Neuronal stem cell (in vitro differentiated cells): ENCODE measurements at regions not wholly inside any gene's neighbourhood (a gene's known extent, or its start where the extent isn't known, plus 50 kb on each side); places are given as distances from the start of the nearest gene placed in this dataset.
A peak's percentile ranks its signal among the peaks of the same experiment; 100 is the strongest.

Experiments
- DNase-seq: peaks from one replicate; pipeline ENCODE4 v3.0.0-alpha.2; 2013; ENCODE audit warnings: low spot score
- H2AFZ ChIP-seq: one replicate; pipeline ENCODE4 v1.6.1; 2013; ENCODE audit warnings: mild to moderate bottlenecking, low read length, inconsistent platforms
- H2AK5ac ChIP-seq: 2 replicates; pipeline ENCODE4 v1.6.1; 2013; ENCODE audit warnings: low read depth, mild to moderate bottlenecking, inconsistent platforms, low read length, moderate library complexity, mixed read lengths
- H2BK120ac ChIP-seq: 2 replicates; pipeline ENCODE4 v1.6.1; 2013; ENCODE audit warnings: low read depth, mild to moderate bottlenecking, inconsistent platforms, low read length, moderate library complexity, mixed read lengths
- H2BK12ac ChIP-seq: one replicate; pipeline ENCODE4 v1.6.1; 2013; ENCODE audit warnings: low read length, inconsistent platforms
- H2BK15ac ChIP-seq: 2 replicates; pipeline ENCODE4 v1.6.1; 2013; ENCODE audit warnings: mild to moderate bottlenecking, low read length, inconsistent platforms, mixed read lengths
- H2BK5ac ChIP-seq: one replicate; pipeline ENCODE4 v1.6.1; 2013; ENCODE audit warnings: inconsistent platforms, mild to moderate bottlenecking, low read length, moderate library complexity
- H3K14ac ChIP-seq: one replicate; pipeline ENCODE4 v1.6.1; 2013; ENCODE audit warnings: low read length, inconsistent platforms
- H3K18ac ChIP-seq: 2 replicates; pipeline ENCODE4 v1.6.1; 2013; ENCODE audit warnings: low read length, inconsistent platforms
- H3K23ac ChIP-seq: 2 replicates; pipeline ENCODE4 v1.6.1; 2013; ENCODE audit warnings: low read depth, mild to moderate bottlenecking, mixed read lengths, low read length, inconsistent platforms; ENCODE audit not compliant: poor library complexity
- H3K27ac ChIP-seq: replicated peaks from 3 replicates; pipeline ENCODE4 v1.5.1; 2013; ENCODE audit warnings: low read length, inconsistent platforms
- H3K27me3 ChIP-seq, 3 experiments: 2 replicates each; pipeline ENCODE4 v1.6.1; 2013; ENCODE audit warnings: low read length in 3 of 3, mild to moderate bottlenecking in 2 of 3, inconsistent platforms in 1 of 3, low read depth in 1 of 3, mixed read lengths in 1 of 3, moderate library complexity in 1 of 3; ENCODE audit not compliant: control insufficient read depth in 3 of 3, insufficient read depth in 3 of 3
- H3K36me3 ChIP-seq, 2 donors: replicated peaks in 1 of 2; 2 replicates each; pipeline ENCODE4 v1.6.1; 2013; ENCODE audit warnings: low read length in 2 of 2; ENCODE audit not compliant: control insufficient read depth in 2 of 2, insufficient read depth in 2 of 2
- H3K4ac ChIP-seq: 2 replicates; pipeline ENCODE4 v1.6.1; 2013; ENCODE audit warnings: inconsistent platforms, mild to moderate bottlenecking, low read length, moderate library complexity
- H3K4me1 ChIP-seq, 2 donors: 1 replicate in 1 of 2; 2 replicates in 1 of 2; pipeline ENCODE4 v1.6.1; 2013; ENCODE audit warnings: low read length in 2 of 2, low read depth in 1 of 2; ENCODE audit not compliant: control insufficient read depth in 2 of 2, insufficient read depth in 1 of 2
- H3K4me2 ChIP-seq: one replicate; pipeline ENCODE4 v1.6.1; 2013; ENCODE audit warnings: mild to moderate bottlenecking, low read length, inconsistent platforms; ENCODE audit not compliant: insufficient read depth, poor library complexity, severe bottlenecking
- H3K4me3 ChIP-seq, 2 donors: 2 replicates each; pipeline ENCODE4 v1.5.1; 2013; ENCODE audit warnings: low read length in 2 of 2, mild to moderate bottlenecking in 2 of 2, inconsistent platforms in 1 of 2, moderate library complexity in 1 of 2
- H3K79me1 ChIP-seq: one replicate; pipeline ENCODE4 v1.6.1; 2013; ENCODE audit warnings: low read depth, mild to moderate bottlenecking, inconsistent platforms, low read length, moderate library complexity
- H3K9ac ChIP-seq: one replicate; pipeline ENCODE4 v1.6.1; 2013; ENCODE audit warnings: mild to moderate bottlenecking, low read depth, low read length, inconsistent platforms; ENCODE audit not compliant: poor library complexity
- H3K9me3 ChIP-seq, 2 donors: replicated peaks in 1 of 2; 2 replicates each; pipeline versions ENCODE3 to v1.6.1; 2013; ENCODE audit warnings: low read length in 2 of 2, mild to moderate bottlenecking in 2 of 2, inconsistent platforms in 1 of 2, low read depth in 1 of 2, mixed read lengths in 1 of 2, moderate library complexity in 1 of 2; ENCODE audit not compliant: control insufficient read depth in 2 of 2, insufficient read depth in 1 of 2
- H4K8ac ChIP-seq: one replicate; pipeline ENCODE4 v1.6.1; 2013; ENCODE audit warnings: low read depth, mild to moderate bottlenecking, inconsistent platforms, low read length, moderate library complexity
- H4K91ac ChIP-seq: one replicate; pipeline ENCODE4 v1.6.1; 2013; ENCODE audit warnings: low read length, low read depth, mild to moderate bottlenecking, inconsistent platforms; ENCODE audit not compliant: poor library complexity
- WGBS, 2 donors: extraction: QIAGEN DNeasy Blood & Tissue Kit; methylation state at CpG; one replicate each; pipeline ENCODE4 v1.1.7; 2013; ENCODE audit warnings: missing lambda C conversion rate in 2 of 2, mixed read lengths in 1 of 2; ENCODE audit not compliant: insufficient read length in 2 of 2, insufficient replicate concordance in 1 of 2; ENCODE audit errors: extremely low coverage in 2 of 2; 5-methylcytosine and 5-hydroxymethylcytosine counted together

DNA sequence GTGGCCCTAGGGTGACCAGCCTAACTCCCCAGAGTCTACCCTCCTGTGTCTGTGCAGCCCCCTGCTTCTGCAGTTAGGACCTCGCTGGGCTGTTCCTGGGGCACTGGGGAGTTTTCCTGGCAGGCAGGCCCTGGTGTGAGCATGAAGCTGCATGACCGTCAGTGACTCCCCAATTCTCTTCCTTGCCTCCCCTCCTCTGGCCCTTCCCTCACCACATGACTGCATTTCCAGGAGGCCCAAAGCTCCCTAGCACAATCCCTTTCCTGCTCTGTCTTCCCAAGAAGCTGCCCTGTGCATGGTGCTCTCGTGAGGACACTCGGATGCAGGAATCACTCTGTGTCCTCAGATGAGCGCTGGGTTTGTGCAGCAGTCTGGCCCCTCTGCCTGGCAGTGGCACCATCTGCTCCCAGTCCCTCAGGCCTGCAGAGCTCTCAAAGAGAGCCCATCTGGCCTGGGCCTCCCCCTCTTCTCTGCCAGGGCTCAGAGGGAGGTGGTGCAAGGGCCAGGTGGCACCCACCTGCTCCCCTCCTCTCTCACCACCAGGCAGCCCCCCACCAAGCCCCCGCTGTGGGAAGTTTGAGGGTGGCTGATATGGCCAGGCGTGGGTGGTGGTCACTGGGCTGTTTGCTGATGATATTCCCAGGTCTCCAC is 125.6 kb upstream of the HS6ST1 start:
- H3K4me2 ChIP-seq: no peak overlapping the region
- no peak overlapping the region for H3K27ac ChIP-seq
- peak overlapping the region; percentile 39 for H2AK5ac ChIP-seq
- H3K23ac ChIP-seq: no peak overlapping the region
- no peak overlapping the region for H3K4ac ChIP-seq
- DNase-seq: no peak
- H3K18ac ChIP-seq: peak overlapping the region; percentile 84
- no peak overlapping the region for H3K4me3 ChIP-seq
- peaks cover 2% of the 10 kb centered on the region for H3K79me1 ChIP-seq
- H2BK5ac ChIP-seq: no peak overlapping the region
- H3K4me1 ChIP-seq: peaks cover 0 to 9% of the 10 kb centered on the region in 2 donors
- no peak overlapping the region for H3K14ac ChIP-seq
- no peaks in the 10 kb centered on the region for H3K9me3 ChIP-seq
- no peaks in the 10 kb centered on the region for H3K27me3 ChIP-seq
- H2BK15ac ChIP-seq: peak overlapping the region; percentile 10
- no peak overlapping the region for H4K8ac ChIP-seq
- H3K36me3 ChIP-seq: no peaks in the 10 kb centered on the region
- WGBS, 2 donors: no CpG with 5 or more reads among the region's 7 CpGs
- H2AFZ ChIP-seq: peak overlapping the region; percentile 37
- H4K91ac ChIP-seq: no peak overlapping the region
- H3K9ac ChIP-seq: no peak overlapping the region
- H2BK120ac ChIP-seq: no peak overlapping the region
- no peak overlapping the region for H2BK12ac ChIP-seq

DNA sequence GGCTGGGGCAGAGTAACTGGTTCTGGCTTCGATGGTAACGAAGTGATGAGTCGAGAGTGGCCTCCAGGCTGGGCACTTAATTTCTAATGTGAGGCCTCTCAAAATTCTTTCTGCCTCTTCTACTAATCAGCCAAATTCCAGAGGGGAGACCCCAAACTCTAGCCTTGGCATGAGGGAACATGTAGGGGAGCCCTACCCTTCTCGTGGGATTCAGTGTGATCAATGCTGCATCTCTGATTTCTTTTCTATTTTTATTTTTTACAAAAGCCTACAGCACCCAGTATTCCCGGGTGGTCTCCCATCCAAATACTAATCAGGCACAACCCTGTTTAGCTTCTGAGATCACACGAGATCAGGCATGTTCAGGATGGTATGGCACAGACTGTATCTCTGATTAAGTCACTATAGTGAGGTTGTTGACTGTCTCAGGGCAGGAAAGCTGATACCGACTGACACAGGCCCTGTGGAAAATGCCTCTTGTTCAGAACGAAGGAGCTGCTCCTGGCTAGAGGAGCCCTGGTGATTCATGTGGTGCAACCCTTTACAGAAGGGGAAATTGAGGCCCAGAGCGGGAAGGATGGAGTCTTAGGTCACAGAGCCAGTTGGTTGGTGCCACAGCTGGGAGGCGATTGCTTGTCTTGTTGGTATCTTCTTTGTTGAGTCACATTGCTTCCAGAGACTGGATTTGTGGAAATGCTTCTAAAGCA is 126.3 kb upstream of the HS6ST1 start:
- Histone ChIP-seq H3K4me2 (no peak overlapping the region), H2BK120ac (no peak overlapping the region), H3K4ac (no peak overlapping the region), H2BK5ac (no peak overlapping the region), H3K23ac (no peak overlapping the region), H3K4me3 (no peak overlapping the region), H3K18ac (no peak overlapping the region), H2BK15ac (peak overlapping the region; percentile 10), H3K9me3 (no peaks in the 10 kb centered on the region), H2AK5ac (no peak overlapping the region), H2AFZ (no peak overlapping the region), H3K14ac (no peak overlapping the region), H3K79me1 (peaks cover 2% of the 10 kb centered on the region), H3K27me3 (no peaks in the 10 kb centered on the region), H3K27ac (no peak overlapping the region), H2BK12ac (no peak overlapping the region), H3K36me3 (no peaks in the 10 kb centered on the region), H3K4me1 (peaks cover 0 to 9% of the 10 kb centered on the region in 2 donors), H4K8ac (no peak overlapping the region), H4K91ac (no peak overlapping the region), H3K9ac (no peak overlapping the region)
- no CpG with 5 or more reads among the region's 10 CpGs for WGBS, 2 donors
- DNase-seq: no peak

DNA sequence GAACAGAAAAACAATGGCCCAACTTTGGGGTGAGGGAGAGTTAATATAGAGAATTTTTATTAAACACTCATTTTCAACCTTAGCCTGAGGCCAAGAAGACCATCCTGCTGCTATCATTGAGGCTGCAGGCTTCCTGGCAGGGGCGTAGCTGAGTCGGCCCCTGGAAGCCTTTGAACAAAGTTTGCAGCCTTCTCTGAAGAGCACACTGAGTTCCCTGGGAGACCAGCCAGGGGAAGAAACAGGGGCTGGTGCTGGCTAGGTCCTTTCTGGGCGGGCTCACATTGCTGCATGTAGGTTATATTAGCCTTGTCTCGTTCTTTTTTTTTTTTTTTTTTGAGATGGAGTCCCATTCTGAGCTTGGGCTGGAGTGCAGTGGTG is 126.8 kb upstream of the HS6ST1 start:
- H2AFZ ChIP-seq: no peak overlapping the region
- H3K23ac ChIP-seq: no peak overlapping the region
- DNase-seq: no peak
- no peak overlapping the region for H2AK5ac ChIP-seq
- no peak overlapping the region for H4K91ac ChIP-seq
- H3K18ac ChIP-seq: no peak overlapping the region
- H3K9ac ChIP-seq: no peak overlapping the region
- no peak overlapping the region for H4K8ac ChIP-seq
- H3K27me3 ChIP-seq: no peaks in the 10 kb centered on the region
- H3K36me3 ChIP-seq: no peaks in the 10 kb centered on the region
- no peaks in the 10 kb centered on the region for H3K9me3 ChIP-seq
- no peak overlapping the region for H3K4me3 ChIP-seq
- peaks cover 0 to 9% of the 10 kb centered on the region in 2 donors for H3K4me1 ChIP-seq
- no peak overlapping the region for H2BK12ac ChIP-seq
- H2BK5ac ChIP-seq: no peak overlapping the region
- H2BK15ac ChIP-seq: no peak overlapping the region
- no CpG with 5 or more reads among the region's 4 CpGs for WGBS, 2 donors
- no peak overlapping the region for H3K4ac ChIP-seq
- no peak overlapping the region for H3K4me2 ChIP-seq
- H2BK120ac ChIP-seq: no peak overlapping the region
- peaks cover 2% of the 10 kb centered on the region for H3K79me1 ChIP-seq
- no peak overlapping the region for H3K14ac ChIP-seq
- no peak overlapping the region for H3K27ac ChIP-seq

DNA sequence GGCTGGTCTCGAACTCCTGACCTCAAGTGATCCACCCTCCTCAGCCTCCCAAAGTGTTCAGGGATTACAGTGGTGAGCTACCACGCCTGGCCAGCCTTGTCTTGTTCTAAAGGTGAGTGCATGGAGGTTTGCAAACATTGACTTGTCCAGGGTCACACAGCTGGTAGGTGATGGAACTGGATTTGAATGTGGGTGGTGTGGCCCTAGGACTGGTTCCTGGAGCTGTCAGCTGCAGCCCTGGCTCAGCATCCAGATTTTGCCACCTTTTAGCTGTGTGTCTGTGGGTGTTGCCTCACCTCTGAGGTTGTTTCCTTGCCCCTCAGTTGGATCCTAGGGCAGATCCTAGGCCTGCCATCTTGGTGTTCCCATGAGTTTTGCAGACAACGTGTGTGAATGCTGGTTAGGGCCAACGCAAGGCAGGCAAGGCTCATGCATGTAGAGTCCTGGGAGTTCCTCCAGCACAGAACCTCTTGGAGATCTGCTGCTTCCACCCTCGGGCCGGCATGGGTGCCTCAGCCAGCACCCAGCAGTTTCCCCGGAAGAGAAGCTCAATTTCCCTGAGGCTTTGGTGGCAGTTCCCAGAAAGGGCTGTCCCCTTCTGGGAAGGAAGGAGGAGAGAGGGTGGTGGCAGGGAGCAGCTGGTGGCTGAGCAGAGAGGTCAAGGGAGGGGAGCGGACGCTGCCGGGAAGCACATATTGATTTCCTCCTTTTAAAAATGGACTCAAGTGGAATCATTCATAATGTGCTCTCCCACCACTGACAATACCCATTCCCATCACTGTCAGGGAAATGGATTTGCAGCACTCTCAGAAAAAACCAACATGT is 127.6 kb upstream of the HS6ST1 start:
- Histone ChIP-seq H3K18ac (peak overlapping the region; percentile 42), H2AFZ (peak overlapping the region; percentile 56), H3K79me1 (no peaks in the 10 kb centered on the region), H3K4me3 (peak overlapping the region in 1 of 2 donors; percentile 22), H4K8ac (no peak overlapping the region), H4K91ac (no peak overlapping the region), H3K27ac (no peak overlapping the region), H3K4ac (no peak overlapping the region), H2BK12ac (no peak overlapping the region), H3K27me3 (no peaks in the 10 kb centered on the region), H2BK5ac (no peak overlapping the region), H2BK15ac (no peak overlapping the region), H3K36me3 (no peaks in the 10 kb centered on the region), H3K14ac (no peak overlapping the region), H3K23ac (no peak overlapping the region), H3K9me3 (no peaks in the 10 kb centered on the region), H2BK120ac (no peak overlapping the region), H2AK5ac (no peak overlapping the region), H3K4me1 (peaks cover 0 to 9% of the 10 kb centered on the region in 2 donors), H3K4me2 (no peak overlapping the region), H3K9ac (no peak overlapping the region)
- WGBS, 2 donors: no CpG with 5 or more reads among the region's 10 CpGs
- no peak for DNase-seq
